ENCODE measurements at regions not wholly inside any gene's neighbourhood (a gene's known extent, or its start where the extent isn't known, plus 50 kb on each side); places are given as distances from the start of the nearest gene placed in this dataset.
"Not testable (repeated sequence)": the region's sequence is repeated elsewhere in the genome, so short reads cannot be mapped to it uniquely, and the experiment has no call there.

- TF ChIP-seq CTCF, POLR2A (IDR thresholded peaks at IDR 0.05): not testable (repeated sequence)
Measured at GRCh38 chrX:146619943-146620342, 189.6 kb upstream of the CXorf51B start.
